OCI-LY1 (cell line): ENCODE measurements at regions not wholly inside any gene's neighbourhood (a gene's known extent, or its start where the extent isn't known, plus 50 kb on each side); places are given as distances from the start of the nearest gene placed in this dataset.

ENCODE experiments used
- H2AFZ ChIP-seq: fragments of 200-600 bp; sonication (generic), shearing (Covaris generic); 2 replicates; pipeline ENCODE4 v1.6.0; 2014; ENCODE audit warnings: antibody characterized with exemption, mild to moderate bottlenecking, low read length
- H3F3A ChIP-seq: fragments of 200-600 bp; sonication (generic), shearing (Covaris generic); 2 replicates; pipeline ENCODE4 v1.6.0; 2014; ENCODE audit warnings: mild to moderate bottlenecking, antibody characterized with exemption, low read length, moderate library complexity; ENCODE audit not compliant: insufficient read depth
- H3K27ac ChIP-seq: fragments of 200-600 bp; sonication (generic); 2 replicates; pipeline ENCODE4 v1.5.1; 2014; ENCODE audit warnings: low read length, mixed run types, mild to moderate bottlenecking, low read depth; ENCODE audit not compliant: poor library complexity, severe bottlenecking
- H3K27me3 ChIP-seq: fragments of 200-600 bp; sonication (generic); 2 replicates; pipeline ENCODE4 v1.6.0; 2014; ENCODE audit warnings: antibody characterized with exemption, mild to moderate bottlenecking, low read length, moderate library complexity; ENCODE audit not compliant: insufficient read depth
- H3K36me3 ChIP-seq: fragments of 200-600 bp; sonication (generic); 2 replicates; pipeline ENCODE4 v1.6.1; 2014; ENCODE audit warnings: mild to moderate bottlenecking, antibody characterized with exemption, low read length, moderate library complexity, mixed read lengths; ENCODE audit not compliant: insufficient read depth
- H3K4me1 ChIP-seq: fragments of 200-600 bp; sonication (generic); 2 replicates; pipeline ENCODE4 v1.5.1; 2014; ENCODE audit warnings: mild to moderate bottlenecking, low read length, moderate library complexity; ENCODE audit not compliant: insufficient read depth, severe bottlenecking
- H3K4me2 ChIP-seq: fragments of 200-600 bp; sonication (generic), shearing (Covaris generic); 2 replicates; pipeline ENCODE4 v1.6.1; 2014; ENCODE audit warnings: low read length
- H3K4me3 ChIP-seq: fragments of 200-600 bp; sonication (generic); 2 replicates; pipeline ENCODE4 v1.5.1; 2014; ENCODE audit warnings: low read length, low read depth, mild to moderate bottlenecking, mixed read lengths; ENCODE audit not compliant: poor library complexity, severe bottlenecking
- H3K79me2 ChIP-seq: fragments of 200-600 bp; shearing (Covaris generic); 2 replicates; pipeline ENCODE4 v1.6.1; 2016; ENCODE audit warnings: mixed run types, low read length, mixed read lengths; ENCODE audit not compliant: insufficient read depth
- H3K9ac ChIP-seq: fragments of 200-600 bp; sonication (generic), shearing (Covaris generic); 2 replicates; pipeline ENCODE4 v1.6.1; 2014; ENCODE audit warnings: mild to moderate bottlenecking, low read length, mixed read lengths
- H3K9me2 ChIP-seq: fragments of 200-600 bp; sonication (generic), shearing (Covaris generic); 2 replicates; pipeline ENCODE4 v1.6.1; 2014; ENCODE audit warnings: low read depth, mild to moderate bottlenecking, low read length, mixed read lengths
- H3K9me3 ChIP-seq: fragments of 200-600 bp; shearing (Covaris generic); 2 replicates; pipeline ENCODE4 v1.6.1; 2014; ENCODE audit warnings: low read length, mixed read lengths
- H4K20me1 ChIP-seq: fragments of 200-600 bp; sonication (generic), shearing (Covaris generic); 2 replicates; pipeline ENCODE4 v1.6.0; 2016; ENCODE audit warnings: mild to moderate bottlenecking, low read length; ENCODE audit not compliant: insufficient read depth
- CTCF ChIP-seq: fragments of 200-600 bp; sonication (generic), shearing (Covaris generic); IDR thresholded peaks from 2 replicates; pipeline ENCODE4 v1.5.1; 2017; ENCODE audit warnings: mild to moderate bottlenecking, antibody characterized with exemption, low read length, moderate library complexity, mixed read lengths
- EZH2 ChIP-seq: fragments of 200-600 bp; sonication (generic), shearing (Covaris generic); IDR thresholded peaks from 2 replicates; pipeline ENCODE4 v1.8.0; 2017; ENCODE audit warnings: borderline replicate concordance, mixed run types, mild to moderate bottlenecking, antibody characterized with exemption, low read length, moderate library complexity, mixed read lengths

DNA sequence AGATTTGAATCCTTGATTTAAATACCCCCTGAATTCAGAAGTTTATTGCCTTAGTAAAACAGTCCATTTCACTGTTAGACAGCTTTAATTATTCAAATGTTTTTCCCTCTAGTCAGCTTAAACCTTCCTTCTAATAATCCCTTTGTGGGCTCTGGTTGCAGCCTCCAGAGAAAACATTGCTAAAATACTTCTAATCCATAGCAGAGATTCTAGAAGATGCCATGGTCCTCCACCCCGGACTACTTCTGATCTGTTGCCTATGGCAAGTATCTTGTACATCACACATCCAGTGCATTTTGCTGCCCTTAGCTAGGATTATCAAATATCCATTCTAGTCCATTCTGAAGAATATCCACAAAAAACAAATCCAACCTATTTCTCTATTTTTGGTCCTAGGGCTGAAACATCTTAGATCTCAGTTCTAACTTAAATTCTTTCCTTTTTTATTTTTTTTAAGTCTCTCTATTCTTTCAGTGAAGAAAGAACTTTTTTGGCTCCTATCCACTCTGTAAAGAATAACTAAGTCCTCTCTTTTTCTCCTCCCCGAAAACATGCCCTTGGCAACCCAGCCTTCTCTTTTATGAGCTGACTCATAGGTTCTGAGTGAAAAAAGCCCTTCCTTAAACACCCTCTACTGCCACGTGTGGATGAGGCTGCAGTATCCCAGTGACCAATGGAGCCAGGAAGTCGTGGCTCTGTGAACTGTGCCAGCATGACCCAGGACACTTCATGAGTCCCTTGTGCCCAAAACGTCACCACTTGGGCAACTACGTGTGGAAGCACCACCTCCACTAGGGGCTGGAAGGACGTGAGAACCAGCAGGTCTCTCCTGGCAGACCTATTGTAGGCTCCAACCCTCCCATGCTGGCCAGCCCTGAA is 349.8 kb downstream of the TNS1 start:
- Histone ChIP-seq H2AFZ (no peak overlapping the region), H3K36me3 (no peaks in the 10 kb centered on the region), H3K27ac (no peak overlapping the region), H4K20me1 (no peaks in the 10 kb centered on the region), H3K4me3 (no peak overlapping the region), H3K4me1 (no peaks in the 10 kb centered on the region), H3F3A (no peaks in the 10 kb centered on the region), H3K9me3 (no peaks in the 10 kb centered on the region), H3K27me3 (no peaks in the 10 kb centered on the region), H3K79me2 (no peaks in the 10 kb centered on the region), H3K9me2 (no peaks in the 10 kb centered on the region), H3K9ac (no peak overlapping the region), H3K4me2 (no peak overlapping the region)
- no peak for TF ChIP-seq CTCF
- no peak for TF ChIP-seq EZH2

- H3K4me3 ChIP-seq, result no peak overlapping the region
- H3F3A ChIP-seq, result no peaks in the 10 kb centered on the region
- H3K79me2 ChIP-seq, result no peaks in the 10 kb centered on the region
- no peaks in the 10 kb centered on the region for H4K20me1 ChIP-seq
- H3K4me2 ChIP-seq, result no peak overlapping the region
- no peak overlapping the region for H2AFZ ChIP-seq
- no peaks in the 10 kb centered on the region for H3K36me3 ChIP-seq
- H3K27me3 ChIP-seq, result no peaks in the 10 kb centered on the region
- H3K4me1 ChIP-seq, result no peaks in the 10 kb centered on the region
- no peaks in the 10 kb centered on the region for H3K9me3 ChIP-seq
- H3K27ac ChIP-seq, result no peak overlapping the region
- H3K9me2 ChIP-seq, result no peaks in the 10 kb centered on the region
- peak; percentile 75 for TF ChIP-seq CTCF
- no peak for TF ChIP-seq EZH2
- no peak overlapping the region for H3K9ac ChIP-seq
Measured at GRCh38 chr2:217650716-217651360, 352.0 kb downstream of the TNS1 start.

DNA sequence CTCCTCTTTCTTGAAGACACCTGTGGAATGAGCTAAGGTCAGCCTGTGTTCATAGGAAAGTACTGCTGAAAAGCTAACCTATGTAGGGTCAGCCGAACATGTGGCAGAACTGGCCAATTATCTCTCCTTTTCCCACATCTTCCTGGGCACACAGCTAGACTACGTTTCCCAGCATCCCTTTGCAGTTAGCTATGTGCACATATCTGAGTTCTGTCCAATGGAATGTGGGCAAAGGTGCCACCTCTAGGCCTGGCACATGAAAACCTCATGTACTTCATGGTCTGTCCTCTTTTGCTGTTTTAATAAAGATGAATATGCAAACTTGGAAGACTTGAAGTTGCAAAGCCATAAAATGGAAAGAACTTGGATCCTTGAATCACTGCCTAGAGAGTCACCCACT is 352.6 kb downstream of the TNS1 start:
- H3K4me3 ChIP-seq, result no peak overlapping the region
- H3F3A ChIP-seq, result no peaks in the 10 kb centered on the region
- H3K4me1 ChIP-seq, result no peaks in the 10 kb centered on the region
- no peak overlapping the region for H3K4me2 ChIP-seq
- no peak overlapping the region for H3K9ac ChIP-seq
- H3K9me3 ChIP-seq, result no peaks in the 10 kb centered on the region
- H3K9me2 ChIP-seq, result no peaks in the 10 kb centered on the region
- H2AFZ ChIP-seq, result no peak overlapping the region
- no peak overlapping the region for H3K27ac ChIP-seq
- no peaks in the 10 kb centered on the region for H3K27me3 ChIP-seq
- H4K20me1 ChIP-seq, result no peaks in the 10 kb centered on the region
- no peak for TF ChIP-seq CTCF
- TF ChIP-seq EZH2, result no peak
- no peaks in the 10 kb centered on the region for H3K79me2 ChIP-seq
- H3K36me3 ChIP-seq, result no peaks in the 10 kb centered on the region
